Mucosa of descending colon (tissue), 3 donors: ENCODE measurements at regions not wholly inside any gene's neighbourhood (a gene's known extent, or its start where the extent isn't known, plus 50 kb on each side); places are given as distances from the start of the nearest gene placed in this dataset.

Source experiments
- ATAC-seq: fragments of 200-7000 bp; cut with Tn5 transposase; one replicate; pipeline ENCODE4 v1.9.1; 2020; ENCODE audit warnings: mild to moderate bottlenecking, moderate library complexity
- DNase-seq, 3 donors: peaks; one replicate each; pipeline ENCODE4 v3.0.0-alpha.2; 2020
- H3K36me3 ChIP-seq: fragments of 200-600 bp; one replicate; pipeline ENCODE4 v1.8.0; 2021; ENCODE audit warnings: low read depth, mild to moderate bottlenecking
- H3K4me1 ChIP-seq: fragments of 200-600 bp; one replicate; pipeline ENCODE4 v1.8.0; 2021; ENCODE audit warnings: low read depth, mild to moderate bottlenecking
- H3K4me3 ChIP-seq: fragments of 200-600 bp; one replicate; pipeline ENCODE4 v1.8.0; 2021; ENCODE audit warnings: mild to moderate bottlenecking
- H3K9me3 ChIP-seq: fragments of 200-600 bp; one replicate; pipeline ENCODE4 v1.8.0; 2021; ENCODE audit warnings: mild to moderate bottlenecking
- CTCF ChIP-seq: fragments of 200-600 bp; IDR thresholded peaks from one replicate; pipeline ENCODE4 v1.8.0; 2022; ENCODE audit warnings: antibody characterized with exemption, mild to moderate bottlenecking
- intact Hi-C, 2 donors: fragments of 100-400 bp; cut with DNase I in 1 of 2; cut with micrococcal nuclease in 1 of 2; formaldehyde crosslinking; loops; one replicate each; pipeline versions ENCODE4 v1.11.0 to v1.11.1; 2022; cut with DNase I, micrococcal nuclease
- donor health status: DM: no; HTN: no; CAD: no; lungs with moderate emphysema.
- donor health status: DM: no; HTN: no; CAD: no.
- donor health status: DM: no; HTN: yes; CAD: no.

- DNase-seq (no peak), ATAC-seq (no peak)
- intact Hi-C loops: no loop called here
- Histone ChIP-seq H3K4me3 (no peak overlapping the region), H3K4me1 (no peaks in the 10 kb centered on the region), H3K36me3 (no peaks in the 10 kb centered on the region), H3K9me3 (no peaks in the 10 kb centered on the region)
- TF ChIP-seq CTCF: no peak
Measured at GRCh38 chr4:18666322-18666721, 644.8 kb upstream of the LCORL start.

GRCh38 chr4:18664171-18664570 is 642.6 kb upstream of the LCORL start:
- Histone ChIP-seq H3K36me3 (no peaks in the 10 kb centered on the region), H3K4me3 (no peak overlapping the region), H3K9me3 (no peaks in the 10 kb centered on the region), H3K4me1 (no peaks in the 10 kb centered on the region)
- DNase-seq (no peak), ATAC-seq (no peak)
- no peak for TF ChIP-seq CTCF
- intact Hi-C loops: no loop called here

- Histone ChIP-seq H3K9me3 (peaks cover 9% of the 10 kb centered on the region), H3K36me3 (no peaks in the 10 kb centered on the region), H3K4me1 (no peaks in the 10 kb centered on the region), H3K4me3 (no peak overlapping the region)
- intact Hi-C loops: no loop called here
- TF ChIP-seq CTCF: no peak
- DNase-seq (no peak), ATAC-seq (no peak)
Measured at GRCh38 chr4:18645351-18645750, 623.8 kb upstream of the LCORL start.

GRCh38 chr4:18641334-18641733 is 619.8 kb upstream of the LCORL start:
- DNase-seq (no peak), ATAC-seq (no peak)
- Histone ChIP-seq H3K4me1 (no peaks in the 10 kb centered on the region), H3K4me3 (no peak overlapping the region), H3K9me3 (no peaks in the 10 kb centered on the region), H3K36me3 (no peaks in the 10 kb centered on the region)
- intact Hi-C loops: no loop called here
- no peak for TF ChIP-seq CTCF

GRCh38 chr4:18638031-18638430 is 616.5 kb upstream of the LCORL start:
- no peak for ATAC-seq
- no peak for DNase-seq
- TF ChIP-seq CTCF: no peak
- no peak overlapping the region for H3K4me3 ChIP-seq
- no peaks in the 10 kb centered on the region for H3K4me1 ChIP-seq
- no peaks in the 10 kb centered on the region for H3K36me3 ChIP-seq
- intact Hi-C loops: no loop called here
- no peaks in the 10 kb centered on the region for H3K9me3 ChIP-seq

- ATAC-seq: no peak
- TF ChIP-seq CTCF: no peak
- peaks cover 3% of the 10 kb centered on the region for H3K9me3 ChIP-seq
- no peaks in the 10 kb centered on the region for H3K4me1 ChIP-seq
- no peak for DNase-seq
- H3K4me3 ChIP-seq: no peak overlapping the region
- intact Hi-C loops: no loop called here
- no peaks in the 10 kb centered on the region for H3K36me3 ChIP-seq
Measured at GRCh38 chr4:18636001-18636585, 614.5 kb upstream of the LCORL start.
